ENCODE measurements at regions not wholly inside any gene's neighbourhood (a gene's known extent, or its start where the extent isn't known, plus 50 kb on each side); places are given as distances from the start of the nearest gene placed in this dataset.

- TF ChIP-seq DDX20 (tag; IDR thresholded peaks at IDR 0.05; ENCODE audit: low read depth) (no peak), E2F1 (CRISPR knock-in tag; IDR thresholded peaks at IDR 0.05) (no peak), SFPQ (IDR thresholded peaks at IDR 0.05; ENCODE audit: low read depth, low read length) (no peak), CTCF (IDR thresholded peaks at IDR 0.05 in 2 of 3, conservative IDR thresholded peaks at IDR 0.05 in 1 of 3; ENCODE audit: insufficient read depth in 2 of 3, low read depth in 1 of 3, low read length in 3 of 3) (no peak), POLR2A (conservative IDR thresholded peaks at IDR 0.05) (no peak), ZNF24 (IDR thresholded peaks at IDR 0.05) (no peak)
Measured at GRCh38 chr7:124459101-124460055, 306.2 kb downstream of the GPR37 start.

All from K562 (cell line).